IMR-90 (cell line): ENCODE measurements at regions not wholly inside any gene's neighbourhood (a gene's known extent, or its start where the extent isn't known, plus 50 kb on each side); places are given as distances from the start of the nearest gene placed in this dataset.

Experiments
- ATAC-seq: fragments of 200-7000 bp; cut with Tn5 transposase; 2 replicates; pipeline ENCODE4 v1.9.1; 2020; ENCODE audit warnings: low read depth, mild to moderate bottlenecking, moderate library complexity
- BruUV-seq: library from RNA; stranded (reverse); fragments of 400-500 nt; replicated peaks from 2 replicates; lab custom pipeline; 2021; lab: Mats Ljungman, UMichigan
- CTCF ChIA-PET: fragments of 300-600 bp; formaldehyde crosslinking; extraction: SDS; loops from one replicate; lab custom pipeline; 2021; ENCODE audit warnings: antibody characterized with exemption; lab: Yijun Ruan, JAX
- POLR2A ChIA-PET: fragments of 300-600 bp; sonication (Branson Sonifier 250); formaldehyde crosslinking; loops from one replicate; lab custom pipeline; 2022; ENCODE audit warnings: antibody characterized with exemption; ENCODE audit not compliant: unreplicated experiment; lab: Charles Lee
- DNase-seq: peaks from one replicate; pipeline ENCODE4 v3.0.0; 2013
- H2AFZ ChIP-seq: replicated peaks from 2 replicates; pipeline ENCODE3; 2013; ENCODE audit warnings: low read length, mild to moderate bottlenecking; ENCODE audit not compliant: poor library complexity
- H2AK5ac ChIP-seq: 2 replicates; pipeline ENCODE4 v1.6.1; 2013; ENCODE audit warnings: low read depth, low read length, inconsistent platforms
- H2AK9ac ChIP-seq: replicated peaks from 2 replicates; pipeline ENCODE3; 2013; ENCODE audit warnings: mild to moderate bottlenecking, low read depth, low read length, moderate library complexity; ENCODE audit not compliant: poor library complexity
- H2BK120ac ChIP-seq: 2 replicates; pipeline ENCODE4 v1.6.1; 2013; ENCODE audit warnings: low read depth, low read length, inconsistent platforms
- H2BK15ac ChIP-seq: 3 replicates; pipeline ENCODE4 v1.6.1; 2013; ENCODE audit warnings: low read depth, low read length, inconsistent platforms
- H2BK20ac ChIP-seq: 2 replicates; pipeline ENCODE4 v1.6.1; 2013; ENCODE audit warnings: low read depth, mild to moderate bottlenecking, inconsistent platforms, low read length, moderate library complexity
- H2BK5ac ChIP-seq: 2 replicates; pipeline ENCODE4 v1.6.1; 2013; ENCODE audit warnings: mild to moderate bottlenecking, low read depth, low read length, inconsistent platforms; ENCODE audit not compliant: poor library complexity, severe bottlenecking
- H3K14ac ChIP-seq: replicated peaks from 2 replicates; pipeline ENCODE4 v1.6.1; 2013; ENCODE audit warnings: low read depth, low read length, inconsistent platforms
- H3K18ac ChIP-seq: 2 replicates; pipeline ENCODE4 v1.6.1; 2013; ENCODE audit warnings: low read depth, low read length, control low read depth
- H3K23ac ChIP-seq: 2 replicates; pipeline ENCODE4 v1.6.1; 2013; ENCODE audit warnings: low read depth, low read length, inconsistent platforms
- H3K27ac ChIP-seq: 2 replicates; pipeline ENCODE4 v1.5.1; 2013; ENCODE audit warnings: mild to moderate bottlenecking, control low read depth, low read length; ENCODE audit not compliant: insufficient read depth
- H3K27me3 ChIP-seq: 2 replicates; pipeline ENCODE4 v1.6.1; 2013; ENCODE audit warnings: low read length; ENCODE audit not compliant: control insufficient read depth, insufficient read depth
- H3K36me3 ChIP-seq: 2 replicates; pipeline ENCODE4 v1.6.1; 2013; ENCODE audit warnings: low read length, mixed read lengths; ENCODE audit not compliant: control insufficient read depth, insufficient read depth
- H3K4ac ChIP-seq: 2 replicates; pipeline ENCODE4 v1.6.1; 2013; ENCODE audit warnings: low read depth, low read length, inconsistent platforms
- H3K4me1 ChIP-seq: 2 replicates; pipeline ENCODE4 v1.6.1; 2013; ENCODE audit warnings: low read length, mixed read lengths; ENCODE audit not compliant: control insufficient read depth, insufficient read depth
- H3K4me2 ChIP-seq: 2 replicates; pipeline ENCODE4 v1.6.1; 2013; ENCODE audit warnings: low read depth, mild to moderate bottlenecking, control low read depth, low read length, moderate library complexity
- H3K4me3 ChIP-seq: 2 replicates; pipeline ENCODE4 v1.5.1; 2013; ENCODE audit warnings: low read depth, mild to moderate bottlenecking, control low read depth, low read length, moderate library complexity; ENCODE audit not compliant: insufficient read depth
- H3K56ac ChIP-seq: 2 replicates; pipeline ENCODE4 v1.6.1; 2013; ENCODE audit warnings: low read length, inconsistent platforms; ENCODE audit not compliant: insufficient read depth; ENCODE audit errors: extremely low read depth
- H3K79me1 ChIP-seq, 2 experiments: 2 replicates each; pipeline ENCODE4 v1.6.1; 2013; ENCODE audit warnings: low read length in 2 of 2, inconsistent platforms in 1 of 2, low read depth in 1 of 2
- H3K9ac ChIP-seq: 2 replicates; pipeline ENCODE4 v1.6.1; 2013; ENCODE audit warnings: low read depth, low read length, control low read depth
- H3K9me1 ChIP-seq: 2 replicates; pipeline ENCODE4 v1.6.1; 2013; ENCODE audit warnings: low read length, inconsistent platforms; ENCODE audit not compliant: insufficient read depth
- H3K9me3 ChIP-seq: 2 replicates; pipeline ENCODE4 v1.6.1; 2013; ENCODE audit warnings: low read length; ENCODE audit not compliant: control insufficient read depth, insufficient read depth
- H4K20me1 ChIP-seq: 2 replicates; pipeline ENCODE4 v1.6.1; 2013; ENCODE audit warnings: low read length, inconsistent platforms; ENCODE audit not compliant: insufficient read depth
- H4K5ac ChIP-seq: 2 replicates; pipeline ENCODE4 v1.6.1; 2013; ENCODE audit warnings: mild to moderate bottlenecking, low read depth, low read length, control low read depth
- H4K8ac ChIP-seq, 2 experiments: 2 replicates each; pipeline ENCODE4 v1.6.1; 2013; ENCODE audit warnings: low read depth in 2 of 2, low read length in 2 of 2, control low read depth in 1 of 2, inconsistent platforms in 1 of 2
- H4K91ac ChIP-seq: 2 replicates; pipeline ENCODE4 v1.6.1; 2013; ENCODE audit warnings: low read depth, low read length, inconsistent platforms; ENCODE audit not compliant: insufficient read depth
- CHD1 ChIP-seq: IDR thresholded peaks from 2 replicates; pipeline ENCODE4 v1.6.1; 2012; ENCODE audit warnings: low read depth, low read length, improper control_type of control experiment
- CTCF ChIP-seq: conservative IDR thresholded peaks from 2 replicates; pipeline ENCODE4 v1.5.1; 2012; ENCODE audit warnings: mild to moderate bottlenecking, low read depth, low read length, improper control_type of control experiment
- MAZ ChIP-seq: IDR thresholded peaks from 2 replicates; pipeline ENCODE4 v1.6.1; 2012; ENCODE audit warnings: low read depth, mild to moderate bottlenecking, low read length, improper control_type of control experiment, moderate library complexity, borderline replicate concordance
- MXI1 ChIP-seq: IDR thresholded peaks from 2 replicates; pipeline ENCODE4 v1.6.1; 2012; ENCODE audit warnings: low read depth, mild to moderate bottlenecking, low read length, moderate library complexity, borderline replicate concordance
- POLR2A ChIP-seq: IDR thresholded peaks from 2 replicates; pipeline ENCODE4 v1.6.1; 2012; ENCODE audit warnings: mild to moderate bottlenecking, low read depth, low read length
- RAD21 ChIP-seq: IDR thresholded peaks from 2 replicates; pipeline ENCODE4 v1.6.1; 2012; ENCODE audit warnings: low read length, improper control_type of control experiment
- RFX5 ChIP-seq: IDR thresholded peaks from 2 replicates; pipeline ENCODE4 v1.8.0; 2012; ENCODE audit warnings: low read depth, mild to moderate bottlenecking, low read length, moderate library complexity
- SMC3 ChIP-seq: fragments of 150-350 bp; IDR thresholded peaks from 2 replicates; pipeline ENCODE4 v1.6.1; 2016; ENCODE audit warnings: low read depth, mild to moderate bottlenecking, antibody characterized with exemption, low read length, moderate library complexity
- WGBS, 2 experiments: methylation state at CpG; one replicate each; pipeline versions ENCODE4 v1.1.5 to v1.1.7; 2013; ENCODE audit warnings: missing lambda C conversion rate in 2 of 2; ENCODE audit not compliant: insufficient read length in 1 of 2; ENCODE audit errors: extremely low coverage in 2 of 2; 5-methylcytosine and 5-hydroxymethylcytosine counted together
- dilution Hi-C: fragments of 300-500 bp; cut with HindIII; formaldehyde crosslinking; loops from one replicate; pipeline ENCODE4 v1.14.3; 2018; ENCODE audit warnings: low sequenced_read_pairs; ENCODE audit not compliant: unreplicated experiment
- in situ Hi-C: fragments of 300-500 bp; cut with MboI; formaldehyde crosslinking; loops from 3 replicates; pipeline ENCODE4 v1.14.3; 2019; ENCODE audit warnings: low sequenced_read_pairs, inconsistent platforms, mixed read lengths
- intact Hi-C: fragments of 100-400 bp; cut with micrococcal nuclease; formaldehyde crosslinking; loops from 2 replicates; pipeline ENCODE4 v1.10.0; 2022
- TF ChIP-seq, protein P1 (sequence below): fragments of 150-350 bp; IDR thresholded peaks from 2 replicates; pipeline ENCODE4 v1.6.1; 2016; ENCODE audit warnings: low read depth, mild to moderate bottlenecking, low read length, moderate library complexity, borderline replicate concordance
- TF ChIP-seq, protein P2 (sequence below): fragments of 150-350 bp; IDR thresholded peaks from 2 replicates; pipeline ENCODE4 v1.6.1; 2017; ENCODE audit warnings: mild to moderate bottlenecking, antibody characterized with exemption, low read length, low read depth

DNA sequence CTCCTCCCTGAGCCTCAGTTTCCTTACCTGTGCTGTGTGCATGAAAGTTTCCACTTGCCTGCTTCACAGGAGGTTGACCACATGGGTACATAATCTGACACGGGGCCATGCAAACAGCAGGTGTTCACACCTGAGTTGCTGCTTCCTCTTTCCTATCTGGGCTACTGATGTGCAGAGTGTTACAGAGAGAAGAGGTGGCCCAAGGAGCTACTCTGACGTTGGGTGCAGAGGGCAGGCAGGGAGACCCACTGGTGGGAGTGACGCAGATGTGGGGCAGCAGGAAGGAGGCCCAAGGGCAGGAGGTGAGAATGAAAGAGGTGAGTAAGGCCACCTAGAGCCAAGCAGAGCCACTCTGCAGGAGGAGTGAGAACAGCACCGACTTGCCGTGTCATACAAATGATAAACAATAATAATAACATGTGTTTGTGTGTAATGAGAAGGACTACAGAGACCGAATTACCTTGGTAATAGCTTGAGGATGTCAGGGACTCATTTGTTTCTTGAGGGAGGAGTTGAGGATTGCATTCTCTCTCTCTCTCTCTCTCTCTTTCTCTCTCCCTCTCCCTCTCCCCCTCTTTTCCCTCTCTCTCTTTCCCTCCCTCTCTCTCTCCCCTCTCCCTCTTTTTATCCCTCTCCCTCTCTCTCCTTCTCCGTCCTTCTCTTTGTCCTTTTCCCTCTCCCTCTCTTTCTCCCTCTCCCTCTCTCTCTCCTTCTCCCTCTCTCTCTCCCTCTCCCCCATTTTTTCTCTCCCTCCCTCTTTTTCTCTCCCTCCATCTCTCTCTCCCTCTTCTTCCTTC, 87.4 kb upstream of the IGSF21 start:
- Histone ChIP-seq H3K23ac (no peak overlapping the region), H3K4ac (no peak overlapping the region), H3K4me1 (no peaks in the 10 kb centered on the region), H2BK120ac (no peak overlapping the region), H3K18ac (no peak overlapping the region), H3K27me3 (no peaks in the 10 kb centered on the region; the same call in 1 of the 2 replicates), H3K9me3 (no peaks in the 10 kb centered on the region), H3K4me3 (no peak overlapping the region), H4K91ac (no peak overlapping the region), H3K79me1 (no peaks in the 10 kb centered on the region), H3K27ac (no peak overlapping the region), H2BK15ac (no peak overlapping the region), H2AK9ac (no peak overlapping the region), H3K9ac (no peak overlapping the region), H4K8ac (no peak overlapping the region), H3K56ac (no peak overlapping the region), H4K20me1 (no peaks in the 10 kb centered on the region), H3K36me3 (no peaks in the 10 kb centered on the region), H3K14ac (no peak overlapping the region), H2AK5ac (no peak overlapping the region), H4K5ac (no peak overlapping the region), H2BK5ac (no peak overlapping the region), H2BK20ac (no peak overlapping the region), H3K4me2 (no peak overlapping the region), H2AFZ (no peak overlapping the region), H3K9me1 (no peaks in the 10 kb centered on the region)
- 0% methylated on average over 1 of the region's 7 CpGs; no CpG with 5 or more reads in 1 of the 2 experiments for WGBS, 2 experiments
- ATAC-seq: no peak
- intact Hi-C loops (no loop called here), dilution Hi-C loops (no loop called here), in situ Hi-C loops (no loop called here)
- POLR2A ChIA-PET: no interaction called here
- no peak for TF ChIP-seq MXI1
- no peak for TF ChIP-seq RFX5
- TF ChIP-seq POLR2A: no peak
- no peak for TF ChIP-seq RAD21
- no peak for TF ChIP-seq MAZ
- no peak for TF ChIP-seq CHD1
- TF ChIP-seq, protein P1, sequence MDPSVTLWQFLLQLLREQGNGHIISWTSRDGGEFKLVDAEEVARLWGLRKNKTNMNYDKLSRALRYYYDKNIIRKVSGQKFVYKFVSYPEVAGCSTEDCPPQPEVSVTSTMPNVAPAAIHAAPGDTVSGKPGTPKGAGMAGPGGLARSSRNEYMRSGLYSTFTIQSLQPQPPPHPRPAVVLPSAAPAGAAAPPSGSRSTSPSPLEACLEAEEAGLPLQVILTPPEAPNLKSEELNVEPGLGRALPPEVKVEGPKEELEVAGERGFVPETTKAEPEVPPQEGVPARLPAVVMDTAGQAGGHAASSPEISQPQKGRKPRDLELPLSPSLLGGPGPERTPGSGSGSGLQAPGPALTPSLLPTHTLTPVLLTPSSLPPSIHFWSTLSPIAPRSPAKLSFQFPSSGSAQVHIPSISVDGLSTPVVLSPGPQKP: no peak
- no peak for TF ChIP-seq CTCF
- no peak for TF ChIP-seq SMC3
- TF ChIP-seq, protein P2, sequence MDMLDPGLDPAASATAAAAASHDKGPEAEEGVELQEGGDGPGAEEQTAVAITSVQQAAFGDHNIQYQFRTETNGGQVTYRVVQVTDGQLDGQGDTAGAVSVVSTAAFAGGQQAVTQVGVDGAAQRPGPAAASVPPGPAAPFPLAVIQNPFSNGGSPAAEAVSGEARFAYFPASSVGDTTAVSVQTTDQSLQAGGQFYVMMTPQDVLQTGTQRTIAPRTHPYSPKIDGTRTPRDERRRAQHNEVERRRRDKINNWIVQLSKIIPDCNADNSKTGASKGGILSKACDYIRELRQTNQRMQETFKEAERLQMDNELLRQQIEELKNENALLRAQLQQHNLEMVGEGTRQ: no peak
- no peak for DNase-seq
- no TSS peak for BruUV-seq
- CTCF ChIA-PET: no interaction called here
